GM21423 (cell line): ENCODE measurements at regions not wholly inside any gene's neighbourhood (a gene's known extent, or its start where the extent isn't known, plus 50 kb on each side); places are given as distances from the start of the nearest gene placed in this dataset.

Experiments used
- ATAC-seq: cut with Tn5 transposase; IDR thresholded peaks from one replicate; pipeline ENCODE4 v1.9.1; 2021; ENCODE audit warnings: mild to moderate bottlenecking, moderate library complexity; ENCODE audit not compliant: unreplicated experiment

GRCh38 chr11:111444040-111444439 is 65.0 kb upstream of the POU2AF1 start:
- no peak for ATAC-seq

GRCh38 chr11:111443640-111444039 is 64.6 kb upstream of the POU2AF1 start:
- ATAC-seq = no peak

- no peak for ATAC-seq
Measured at GRCh38 chr11:111443032-111443431, 64.0 kb upstream of the POU2AF1 start.

- ATAC-seq = no peak
Measured at GRCh38 chr11:111441443-111441842, 62.4 kb upstream of the POU2AF1 start.

GRCh38 chr11:111440416-111441205 is 61.5 kb upstream of the POU2AF1 start:
- no peak for ATAC-seq

- no peak for ATAC-seq
Measured at GRCh38 chr11:111439901-111440300, 60.8 kb upstream of the POU2AF1 start.

- peak; percentile 44 for ATAC-seq
Measured at GRCh38 chr11:111438846-111439520, 59.9 kb upstream of the POU2AF1 start.

GRCh38 chr11:111438168-111438567 is 59.1 kb upstream of the POU2AF1 start:
- ATAC-seq = no peak

GRCh38 chr11:111435046-111435698 is 56.1 kb upstream of the POU2AF1 start:
- ATAC-seq = no peak

GRCh38 chr11:111429066-111429506 is 50.0 kb upstream of the POU2AF1 start:
- no peak for ATAC-seq
